GM23248 (cell line): ENCODE measurements at regions not wholly inside any gene's neighbourhood (a gene's known extent, or its start where the extent isn't known, plus 50 kb on each side); places are given as distances from the start of the nearest gene placed in this dataset.

Source experiments
- EZH2 ChIP-seq: fragments of 200-600 bp; sonication (generic); IDR thresholded peaks from 2 replicates; pipeline ENCODE4 v1.6.1; 2018; ENCODE audit warnings: antibody characterized with exemption, mild to moderate bottlenecking; ENCODE audit not compliant: insufficient read depth, poor library complexity, severe bottlenecking
- EZH2phosphoT487 ChIP-seq: fragments of 200-600 bp; sonication (generic); IDR thresholded peaks from 2 replicates; pipeline ENCODE4 v1.6.1; 2018; ENCODE audit warnings: antibody characterized with exemption, moderate library complexity, mild to moderate bottlenecking, low read depth; ENCODE audit not compliant: insufficient read depth

- no peak for TF ChIP-seq EZH2
- no peak for TF ChIP-seq EZH2phosphoT487
Measured at GRCh38 chr3:59690886-59691285, 641.1 kb upstream of the CFAP20DC start.
